Limb (tissue), 2 donors: ENCODE measurements at regions not wholly inside any gene's neighbourhood (a gene's known extent, or its start where the extent isn't known, plus 50 kb on each side); places are given as distances from the start of the nearest gene placed in this dataset.

Source experiments
- DNase-seq, 2 donors: peaks; one replicate each; pipeline ENCODE4 v3.0.0-alpha.2; 2016; ENCODE audit errors: extremely low spot score in 2 of 2

DNA sequence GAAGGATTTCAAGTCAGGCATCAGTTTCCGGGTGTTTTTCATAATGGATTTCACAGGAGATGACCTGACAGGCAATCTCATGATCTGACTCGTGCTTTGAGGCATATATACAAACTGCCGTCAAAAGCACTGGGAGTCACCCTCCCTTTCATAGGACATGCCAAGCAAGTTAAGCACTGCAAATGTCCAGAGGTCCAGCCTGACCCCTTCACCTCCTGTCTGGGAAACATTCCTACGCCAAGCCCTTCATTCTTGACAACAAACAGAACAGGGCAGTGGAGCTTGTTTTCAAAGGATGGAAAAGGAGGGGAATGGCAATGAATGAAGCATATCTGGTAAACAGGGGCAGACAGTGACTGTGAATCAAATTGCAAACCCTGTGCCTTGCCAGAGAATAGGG, 963.6 kb downstream of the BCL11A start:
- no peak for DNase-seq

DNA sequence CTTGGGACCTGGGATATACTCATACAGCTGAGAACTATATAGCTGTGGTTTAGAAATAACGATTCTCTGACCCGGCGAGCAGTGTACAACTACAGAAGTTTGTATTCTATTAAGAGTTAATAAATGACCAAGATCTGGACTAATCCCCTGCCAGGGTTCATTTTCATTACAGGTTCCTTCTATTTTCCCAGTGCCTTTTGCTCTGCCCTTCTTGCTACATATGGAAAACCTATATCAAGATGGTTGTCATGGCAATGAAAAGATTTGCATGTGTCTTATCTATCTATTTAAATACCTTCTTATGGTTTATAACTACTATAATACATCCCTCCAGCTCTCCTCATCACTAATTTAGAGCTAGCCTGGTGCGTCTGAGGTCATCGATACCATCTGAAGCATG, 965.2 kb downstream of the BCL11A start:
- no peak for DNase-seq

DNA sequence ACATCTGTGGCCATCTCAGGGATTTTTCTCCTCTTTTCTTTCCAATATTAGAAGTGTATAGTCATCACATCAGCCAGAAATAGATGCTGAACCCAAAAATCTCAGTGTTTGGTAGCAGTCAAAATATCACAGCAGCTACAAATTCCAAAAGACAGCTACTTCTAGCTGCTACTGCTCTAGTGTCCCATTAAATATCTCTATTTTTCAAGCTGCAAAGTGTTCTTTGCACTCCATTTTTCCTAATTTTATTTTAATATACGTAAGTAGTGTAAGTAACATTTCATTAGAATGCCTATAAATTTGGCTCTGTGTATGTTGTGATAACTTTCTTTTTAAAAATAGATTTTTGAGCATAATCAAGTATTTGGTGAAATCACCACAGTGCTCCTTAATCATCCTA, 967.3 kb downstream of the BCL11A start:
- no peak for DNase-seq

DNA sequence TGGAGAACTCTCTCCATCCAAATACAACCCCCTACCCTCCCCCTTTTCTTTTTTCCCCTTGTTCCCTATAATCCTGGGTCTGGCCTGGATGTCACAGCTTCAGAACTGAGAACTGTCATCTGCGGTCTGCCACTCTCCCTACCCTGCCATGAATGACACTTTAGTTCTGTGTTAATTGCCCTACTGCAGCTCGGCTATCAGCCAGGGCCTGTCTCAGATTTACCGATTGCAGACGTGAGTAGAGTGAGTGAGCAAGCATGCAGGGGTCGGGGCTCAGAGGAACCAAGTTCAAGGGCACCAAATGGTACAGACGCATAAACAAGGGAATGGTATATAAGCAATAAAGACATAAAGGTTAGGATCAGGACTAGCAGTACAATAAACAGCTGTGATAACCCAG, 967.8 kb downstream of the BCL11A start:
- DNase-seq: peak in 1 of 2 donors; percentile 32

DNA sequence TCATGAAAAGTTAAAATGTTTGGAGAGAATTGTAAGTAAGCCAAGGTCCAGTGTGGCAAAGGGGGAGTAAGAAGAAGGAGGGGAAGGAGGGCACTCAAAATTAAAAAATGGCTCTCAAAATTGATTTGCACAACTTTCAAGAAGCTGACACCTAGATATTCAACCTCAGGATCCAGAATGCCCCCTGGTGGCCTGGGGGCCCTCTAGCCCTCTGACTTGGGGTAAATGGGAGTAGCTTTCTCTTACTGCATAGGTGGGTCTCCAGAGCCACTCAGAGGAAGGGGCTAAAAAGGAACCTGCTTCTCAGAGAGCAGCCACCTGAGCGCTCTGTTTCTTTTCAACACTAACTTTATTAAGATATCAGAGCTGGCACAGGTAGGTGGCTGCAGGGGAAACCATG, 968.5 kb downstream of the BCL11A start:
- peak in 1 of 2 donors; percentile 36 for DNase-seq

DNA sequence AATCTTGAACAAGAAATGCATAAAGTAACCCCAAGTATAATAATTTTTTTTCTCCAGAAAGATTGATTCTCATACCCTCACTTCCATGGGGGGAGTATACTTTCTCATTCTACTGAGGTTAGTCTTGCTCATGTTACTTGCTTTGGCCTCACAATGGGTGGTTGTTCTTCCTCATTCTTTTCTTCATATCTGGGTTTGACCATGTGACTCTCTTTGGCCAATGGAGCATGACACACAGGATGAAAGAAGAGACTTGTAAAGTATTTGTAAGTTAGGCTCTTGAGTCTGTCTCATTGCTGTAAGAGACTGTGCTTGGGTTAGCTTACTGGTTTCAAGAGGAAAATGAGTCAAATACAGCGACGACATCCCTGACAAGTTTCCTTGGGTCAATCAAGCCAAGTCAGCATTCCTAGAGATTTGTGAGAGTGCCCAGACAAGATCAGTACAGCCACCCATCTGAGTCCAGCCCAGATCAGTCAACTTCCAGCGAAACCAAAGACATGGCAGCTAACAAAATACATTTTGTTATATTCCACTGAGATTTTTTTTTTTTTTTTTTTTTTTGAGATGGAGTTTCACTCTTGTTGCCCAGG, 970.2 kb downstream of the BCL11A start:
- DNase-seq: no peak

DNA sequence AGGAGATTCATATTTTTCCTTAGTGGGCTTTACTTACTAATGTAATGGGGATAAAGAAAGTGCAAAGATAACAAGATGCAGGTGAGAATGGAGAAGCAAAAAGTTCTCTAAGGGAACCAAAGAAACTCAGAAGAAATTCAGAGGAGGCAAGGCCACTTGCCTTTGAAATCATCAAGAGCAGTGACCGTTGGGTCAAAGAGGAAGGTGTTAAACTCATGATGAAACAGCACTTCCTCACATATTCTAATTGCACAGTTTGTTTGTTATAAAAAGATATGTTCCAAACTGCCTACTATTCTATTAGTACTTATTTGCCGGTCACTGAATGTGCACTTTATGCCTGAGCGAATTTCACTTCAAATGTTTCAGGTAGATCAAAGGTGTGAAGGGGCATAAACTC, 975.1 kb downstream of the BCL11A start:
- DNase-seq: no peak

DNA sequence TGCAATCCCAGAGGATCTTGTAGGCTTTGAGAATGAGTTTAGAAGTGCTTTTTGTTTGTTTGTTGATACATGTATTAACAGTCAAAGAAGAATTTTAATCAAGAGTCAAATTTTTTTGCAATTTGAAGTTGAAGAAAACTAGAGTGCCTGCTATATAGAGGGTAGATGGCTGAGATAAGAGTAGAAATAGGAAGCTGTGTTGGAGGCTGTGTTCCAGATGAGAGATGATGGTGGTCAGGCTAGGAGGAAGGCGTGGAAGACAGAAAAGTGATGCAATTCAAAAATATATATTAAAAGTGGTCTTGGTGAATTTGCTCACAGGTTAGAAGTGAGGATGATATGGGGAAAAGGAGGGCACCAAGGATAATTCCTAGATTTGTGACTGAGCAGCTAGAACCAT, 978.3 kb downstream of the BCL11A start:
- no peak for DNase-seq

DNA sequence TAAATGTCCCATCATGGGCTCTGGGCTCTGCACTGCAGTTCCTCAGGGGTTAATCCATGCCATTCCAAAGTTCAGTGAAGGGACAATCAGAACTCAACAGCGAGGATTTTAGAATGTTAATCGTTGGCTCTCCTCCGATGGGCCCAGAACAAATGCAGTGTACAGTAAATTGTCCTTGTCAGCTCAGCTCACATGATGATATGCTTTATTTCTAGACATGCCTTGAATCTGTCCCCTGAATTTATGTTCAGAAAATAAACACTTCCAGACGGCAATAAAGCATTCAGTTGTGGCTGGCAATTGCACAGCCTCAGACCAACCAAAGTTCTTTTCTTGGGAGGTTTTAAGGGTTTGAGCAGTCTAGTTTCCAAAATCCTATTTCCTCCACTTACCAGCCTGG, 981.2 kb downstream of the BCL11A start:
- no peak for DNase-seq

DNA sequence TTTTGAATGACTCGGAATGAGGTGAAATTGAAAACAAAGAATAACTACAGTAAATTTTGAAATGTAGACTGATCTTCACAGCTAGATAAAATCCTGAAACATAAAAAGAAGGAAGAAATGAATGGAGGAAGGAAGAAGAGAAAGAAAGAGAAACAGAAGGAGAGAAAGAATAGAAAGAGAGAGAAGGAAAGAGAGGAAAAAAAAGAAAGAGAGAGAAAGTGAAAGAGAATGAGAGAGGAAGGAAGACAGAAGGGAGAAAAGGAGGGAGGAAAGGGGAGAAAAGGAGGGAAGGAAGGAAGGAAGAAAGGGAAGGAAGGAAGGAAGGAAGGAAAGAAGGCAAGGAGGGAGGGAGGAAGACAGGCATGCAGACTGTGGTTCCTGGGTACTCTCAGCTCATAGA, 982.6 kb downstream of the BCL11A start:
- no peak for DNase-seq

DNA sequence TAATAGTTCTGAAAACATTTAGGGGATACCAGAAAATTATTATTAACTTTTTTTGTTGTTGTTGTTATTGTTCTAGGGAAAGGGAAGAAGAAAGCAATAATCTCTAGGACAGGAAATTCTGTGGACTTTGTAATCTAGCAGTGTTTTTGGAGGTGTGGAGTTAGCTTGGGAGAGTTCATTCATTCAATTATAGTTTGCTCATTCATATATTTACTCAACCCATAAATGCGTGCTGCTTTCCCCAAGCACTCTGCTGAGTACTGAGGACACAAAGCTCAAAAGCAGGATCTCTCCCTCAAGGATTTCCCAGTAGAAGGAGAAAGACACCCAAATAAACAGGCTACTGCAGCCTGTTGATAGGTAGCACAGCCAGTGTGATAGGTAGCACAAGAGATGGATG, 984.3 kb downstream of the BCL11A start:
- no peak for DNase-seq

DNA sequence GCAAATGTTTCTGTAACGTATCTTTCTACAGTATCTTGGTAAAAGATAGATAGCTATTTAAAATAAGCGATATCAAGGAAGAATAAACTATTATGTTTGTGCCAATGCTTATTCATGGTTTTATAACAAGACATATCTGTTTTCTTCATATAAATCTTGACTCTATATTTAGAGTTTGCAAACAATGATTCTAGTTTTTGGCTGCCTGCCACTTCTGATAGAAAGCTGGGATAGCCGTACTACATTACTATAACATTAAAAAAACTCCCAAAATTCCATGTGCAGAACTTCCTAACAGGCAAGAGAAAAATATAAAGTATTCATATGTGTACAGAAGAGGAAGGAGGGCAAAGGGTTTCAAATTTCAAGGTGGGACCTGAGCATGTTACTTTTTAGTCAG, 985.0 kb downstream of the BCL11A start:
- DNase-seq: peak in 1 of 2 donors; percentile 38

DNA sequence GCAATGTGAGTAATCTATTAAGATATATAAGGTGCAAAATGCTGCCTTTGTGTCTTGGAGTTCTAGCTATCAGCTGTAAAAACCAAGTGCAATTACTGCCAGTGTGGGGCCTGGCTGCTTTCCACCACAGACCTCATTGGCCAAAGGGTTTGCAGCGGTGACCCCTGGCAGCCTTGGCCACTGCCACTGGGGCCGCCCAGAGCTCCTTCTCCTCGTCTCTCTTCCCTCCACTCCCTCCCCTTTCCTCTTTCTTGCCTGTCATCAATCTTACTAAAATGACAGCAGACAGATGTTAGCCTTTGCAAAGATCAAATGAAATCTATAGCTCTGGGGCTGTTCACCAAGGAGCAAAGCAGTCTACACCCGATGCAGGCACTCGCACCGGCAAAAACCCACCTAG, 986.3 kb downstream of the BCL11A start:
- peak in 1 of 2 donors; percentile 42 for DNase-seq

DNA sequence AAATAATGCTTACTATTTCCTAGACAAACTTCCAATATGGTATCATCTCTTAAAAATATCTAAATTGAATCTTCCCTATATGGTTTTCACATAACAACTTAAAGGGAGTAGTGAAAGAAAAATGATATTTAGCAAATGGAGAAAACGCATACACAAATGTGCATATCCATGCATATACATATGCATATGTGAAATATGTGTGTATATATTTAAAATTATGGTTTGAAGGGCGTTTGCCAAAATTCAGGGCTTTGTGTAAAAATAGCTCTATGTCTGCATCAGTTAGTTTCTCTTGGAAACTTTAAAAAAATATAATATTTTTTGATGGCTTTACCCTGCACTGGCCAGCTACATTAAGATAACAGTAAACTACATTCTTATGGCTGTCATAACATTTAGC, 986.7 kb downstream of the BCL11A start:
- DNase-seq: no peak

DNA sequence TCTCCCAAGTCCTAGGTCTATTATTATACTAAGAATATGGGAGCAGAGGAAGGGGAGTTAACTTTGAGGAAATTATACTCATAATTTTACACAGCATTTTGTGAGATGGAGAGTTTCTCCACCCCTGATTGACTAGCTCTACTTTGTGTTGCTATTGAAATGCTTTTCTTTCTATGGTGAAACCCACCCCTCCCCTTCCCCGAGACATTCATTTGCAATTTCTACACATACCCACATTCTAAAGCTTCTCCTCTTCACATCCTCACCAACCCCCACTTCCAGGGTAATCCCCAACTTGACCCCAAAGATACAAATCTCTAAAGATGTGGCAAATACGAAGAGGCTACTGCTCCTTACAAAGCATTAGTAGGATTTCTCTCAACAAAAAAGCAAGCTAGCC, 992.2 kb downstream of the BCL11A start:
- DNase-seq: no peak

DNA sequence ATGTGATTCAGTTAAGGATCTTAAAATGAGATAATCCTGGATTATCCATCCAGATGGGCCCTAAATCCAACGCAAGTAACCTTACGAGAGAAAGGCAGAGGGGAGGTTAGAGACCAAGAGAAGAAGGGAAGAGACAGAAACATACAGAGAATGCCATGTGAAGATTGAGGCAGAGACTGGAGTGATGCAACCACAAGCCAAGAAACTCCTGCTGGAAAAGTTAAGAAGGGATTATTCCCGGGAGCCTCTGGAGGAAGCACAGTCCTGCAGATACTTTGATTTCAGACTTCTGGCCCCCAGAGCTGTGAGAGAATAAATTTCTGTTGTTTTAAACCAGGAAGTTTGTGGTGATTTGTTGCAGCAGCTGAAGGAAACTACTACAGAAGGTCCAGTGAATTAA, 992.7 kb downstream of the BCL11A start:
- DNase-seq: no peak

DNA sequence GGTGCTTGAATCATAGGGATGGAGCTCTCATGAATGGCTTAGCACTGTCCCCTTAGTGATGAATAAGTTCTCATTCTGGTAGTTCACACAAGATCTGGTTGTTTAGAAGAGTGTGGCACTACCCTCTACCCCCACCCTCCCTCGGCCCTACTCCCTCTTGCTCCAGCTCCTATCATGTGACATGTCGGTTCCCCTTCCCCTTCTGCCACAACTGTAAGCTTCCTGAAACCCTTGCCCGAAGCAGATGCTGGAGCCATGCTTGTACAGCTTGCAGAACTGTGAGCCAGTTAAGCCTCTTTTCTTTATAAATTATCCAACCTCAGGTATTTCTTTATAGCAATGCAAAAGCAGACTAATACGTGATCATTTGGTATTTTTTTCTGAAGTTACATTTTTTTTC, 1012.6 kb downstream of the BCL11A start:
- no peak for DNase-seq

DNA sequence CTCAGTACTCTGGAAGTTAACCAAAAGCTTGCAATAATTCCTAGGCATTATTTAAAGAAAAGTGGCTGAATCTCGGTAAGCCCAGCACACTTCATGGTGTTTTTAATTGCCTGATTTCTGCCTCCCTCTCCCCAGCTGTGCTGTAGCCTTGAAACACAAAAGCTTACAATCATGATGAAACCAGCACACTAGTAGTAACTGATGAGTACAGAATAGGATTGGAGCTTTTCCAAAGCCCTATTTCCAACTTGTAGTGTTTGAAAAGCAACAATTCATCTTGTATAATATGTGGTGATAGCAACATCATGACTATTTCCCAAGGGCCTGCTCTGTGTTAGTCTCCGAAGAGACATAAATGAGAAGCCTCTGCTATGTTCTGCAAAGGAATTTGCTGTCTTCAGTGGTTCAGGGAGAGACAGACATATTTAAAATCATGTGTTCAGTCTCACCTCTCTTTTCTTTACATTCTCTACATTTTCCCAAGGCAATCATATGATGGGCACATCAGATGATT, 1015.0 kb downstream of the BCL11A start:
- no peak for DNase-seq

DNA sequence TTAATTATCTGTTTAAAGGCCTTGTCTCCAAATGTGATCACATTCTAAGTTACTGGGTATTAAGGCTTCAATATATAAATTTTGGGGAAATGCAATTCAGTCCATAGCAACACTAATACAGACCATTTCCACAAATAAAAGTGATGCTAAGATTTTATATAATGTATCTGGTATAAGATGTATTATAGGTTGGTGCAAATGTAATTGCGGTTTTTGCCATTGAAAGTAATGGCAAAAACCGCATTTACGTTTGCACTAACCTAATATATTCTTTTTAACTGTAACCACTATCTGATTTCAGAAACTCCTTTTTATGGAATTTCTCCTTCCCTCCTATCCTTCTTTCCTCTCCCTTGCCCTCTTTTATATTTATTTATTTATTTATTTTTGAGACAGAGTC, 1020.6 kb downstream of the BCL11A start:
- DNase-seq: no peak

DNA sequence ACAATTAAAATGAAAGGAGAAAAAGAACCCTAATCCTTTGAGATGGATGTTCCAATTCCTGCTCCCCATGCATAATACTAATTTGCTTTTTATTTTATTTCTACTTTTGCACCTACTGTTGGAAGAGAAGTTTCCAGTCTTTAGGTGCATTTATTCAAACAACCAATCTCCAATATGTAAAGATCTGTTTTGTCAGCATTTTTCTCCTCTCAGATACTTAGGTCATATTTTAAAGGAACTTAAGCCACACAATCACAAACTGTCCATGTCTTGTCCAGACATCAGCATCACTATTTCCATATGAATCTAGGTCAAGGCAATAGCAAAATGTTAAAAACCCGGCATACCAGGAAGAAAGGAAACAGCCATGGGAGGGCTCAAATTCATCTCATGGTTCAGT, 1023.2 kb downstream of the BCL11A start:
- DNase-seq: no peak

DNA sequence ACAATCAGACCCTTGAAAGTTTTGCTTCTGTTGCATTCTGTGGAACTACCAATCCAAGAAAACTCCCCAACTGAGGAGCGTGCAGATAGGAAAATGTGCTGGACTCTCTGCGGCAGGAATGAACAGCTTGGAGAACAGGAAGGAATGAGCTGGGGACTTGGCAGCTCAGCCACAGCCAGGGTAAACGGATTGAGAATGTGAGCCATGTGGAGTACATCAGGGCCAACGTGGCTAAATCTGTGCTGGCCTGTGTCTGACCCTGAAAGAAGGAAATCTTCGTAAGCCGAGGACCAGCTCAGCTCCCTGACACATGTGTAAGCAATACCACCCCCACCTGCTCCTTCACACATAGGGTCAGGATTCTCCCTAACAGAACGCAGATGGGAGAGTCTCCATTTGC, 1023.7 kb downstream of the BCL11A start:
- DNase-seq: peak; percentile 7 to 23

DNA sequence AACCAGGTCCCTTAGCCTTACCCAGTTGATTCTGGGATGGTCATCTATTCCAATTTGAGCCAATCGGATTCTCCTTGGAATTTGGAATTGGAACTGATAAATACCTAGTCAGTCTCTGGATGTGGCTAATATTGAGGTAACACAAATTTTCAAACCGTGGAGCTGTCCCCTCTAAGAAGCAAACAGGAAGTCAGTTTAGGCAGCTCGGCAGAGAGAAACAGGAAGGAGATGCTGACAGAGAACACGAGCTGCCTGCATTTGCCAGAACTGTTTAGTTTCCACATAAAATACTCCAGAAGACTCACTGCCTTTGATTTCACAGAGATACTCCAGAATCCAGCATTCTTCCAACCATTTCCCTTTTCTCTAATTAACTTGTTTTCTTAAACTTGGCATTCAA, 1024.9 kb downstream of the BCL11A start:
- DNase-seq: no peak

DNA sequence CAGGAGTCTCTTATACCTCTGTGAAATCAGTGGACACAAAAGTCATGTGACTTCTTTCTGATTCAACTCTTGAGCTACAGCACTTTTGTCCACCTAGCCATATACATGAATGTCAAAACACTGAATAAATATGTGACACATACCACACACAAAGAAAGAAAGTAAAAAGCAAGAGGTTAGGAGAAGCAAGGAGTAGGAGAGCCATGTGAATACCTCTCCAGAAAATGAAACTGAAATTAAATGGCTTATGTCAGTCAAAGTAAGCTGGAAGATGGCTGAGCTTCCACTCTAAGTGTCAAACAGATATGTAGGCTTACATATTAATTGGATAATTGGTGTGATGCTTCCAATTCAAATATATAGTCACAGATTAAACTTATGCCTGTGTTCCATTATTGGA, 1050.5 kb downstream of the BCL11A start:
- DNase-seq: no peak

DNA sequence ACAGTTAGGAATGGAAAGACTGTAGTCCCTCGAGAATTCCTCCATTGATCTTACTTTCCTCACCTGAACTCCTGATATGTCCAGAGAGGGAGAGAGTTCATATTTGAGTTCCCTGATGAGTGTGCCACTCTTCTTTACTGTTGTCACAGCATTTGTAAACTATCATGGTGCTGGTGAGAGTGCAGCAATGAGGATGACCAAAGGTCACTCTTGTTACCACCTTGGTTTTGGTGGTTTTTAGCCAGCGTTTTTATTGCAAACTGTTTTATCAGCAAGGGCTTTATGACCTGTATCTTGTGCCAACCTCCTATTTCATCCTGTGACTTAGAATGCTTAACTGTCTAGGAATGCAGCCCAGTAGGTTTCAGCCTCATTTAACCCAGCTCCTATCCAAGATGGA, 1062.5 kb downstream of the BCL11A start:
- DNase-seq: no peak
